ENCODE measurements at regions not wholly inside any gene's neighbourhood (a gene's known extent, or its start where the extent isn't known, plus 50 kb on each side); places are given as distances from the start of the nearest gene placed in this dataset.

DNA sequence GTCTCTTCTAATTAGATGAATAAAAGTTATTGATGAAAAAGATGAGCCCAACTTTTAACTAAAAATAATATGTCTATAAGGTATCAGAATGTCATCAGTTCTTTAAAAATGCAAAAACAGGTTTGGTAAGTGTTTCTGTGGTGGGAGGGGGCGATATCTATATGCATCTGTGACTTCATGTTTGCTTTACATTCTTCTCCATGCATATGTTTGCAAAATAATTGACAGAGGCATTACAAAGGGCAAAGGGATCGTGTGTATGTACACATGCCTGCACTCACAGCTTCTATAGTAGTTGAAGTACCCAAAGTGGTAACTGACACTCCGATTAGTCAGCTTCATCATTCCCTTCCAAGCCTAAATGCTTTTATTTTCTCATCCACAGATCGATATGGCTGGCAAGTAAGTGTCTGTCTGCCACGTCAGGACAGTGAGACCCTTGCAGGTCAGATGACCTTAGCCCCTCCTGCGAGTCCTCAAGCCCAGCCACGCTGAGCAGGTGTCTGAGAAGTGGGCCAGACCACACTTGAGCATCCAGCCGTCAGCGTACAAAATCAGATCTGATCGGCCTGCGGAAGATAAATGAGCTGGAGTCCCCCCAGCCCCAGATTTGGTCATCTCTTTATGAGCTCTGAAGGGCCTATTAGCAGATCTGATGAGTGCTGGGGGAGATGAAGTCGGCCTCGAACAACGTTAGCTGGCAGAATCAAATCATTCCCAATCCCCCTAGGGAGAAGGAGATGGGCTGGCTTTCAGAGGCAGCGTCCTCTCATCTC lies 369.1 kb downstream of the MAFB start:
- DNase-seq (ENCODE audit: low read depth): no peak

DNA sequence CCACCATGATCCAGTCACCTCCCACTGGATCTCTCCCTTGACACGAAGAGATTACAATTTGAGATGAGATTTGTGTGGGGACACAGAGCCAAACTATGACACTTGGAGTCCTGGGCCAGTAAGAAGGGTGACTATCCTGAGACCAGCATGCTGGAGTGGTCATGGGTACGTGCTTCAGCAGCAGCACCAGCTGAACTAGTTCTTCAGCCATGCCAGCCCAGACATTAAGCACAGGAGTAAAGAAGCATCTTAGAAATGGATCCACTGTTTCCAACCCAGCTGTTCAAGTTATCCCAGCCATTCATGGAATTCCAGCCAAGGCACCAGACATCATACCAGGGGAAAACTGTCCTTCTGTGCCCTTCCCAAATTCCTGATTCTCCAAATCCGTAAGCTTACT lies 370.0 kb downstream of the MAFB start:
- DNase-seq (ENCODE audit: low read depth): no peak

DNA sequence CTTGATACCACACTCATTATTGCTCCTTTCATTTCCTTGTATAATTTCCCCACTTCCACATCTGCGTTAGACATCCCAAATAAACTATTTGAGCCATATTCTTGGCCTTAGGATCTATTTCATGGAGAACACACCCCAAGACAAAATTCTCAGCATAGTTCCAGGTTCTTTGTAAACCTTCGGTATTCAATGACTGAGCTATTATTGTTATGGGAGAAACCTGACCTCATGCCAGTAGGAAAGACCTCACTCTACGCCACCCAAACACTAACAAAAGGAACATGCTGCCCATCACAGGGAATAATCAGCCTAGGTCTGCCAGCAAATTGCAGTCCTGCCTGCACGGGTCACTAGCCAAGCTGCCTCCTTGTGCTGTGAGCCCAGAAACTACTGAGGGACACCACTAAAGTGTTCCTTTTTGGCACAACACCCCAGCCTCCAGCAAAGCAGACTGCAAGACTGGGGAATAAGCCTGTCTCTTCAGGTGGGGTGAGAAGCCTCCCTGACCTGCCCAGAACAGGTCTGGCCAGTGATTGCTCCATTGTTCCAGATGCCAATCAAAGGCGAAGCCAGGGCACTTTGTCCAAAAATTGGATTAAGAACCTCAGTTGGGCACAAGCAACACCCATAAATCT lies 371.8 kb downstream of the MAFB start:
- no peak for DNase-seq (ENCODE audit: low read depth)

DNA sequence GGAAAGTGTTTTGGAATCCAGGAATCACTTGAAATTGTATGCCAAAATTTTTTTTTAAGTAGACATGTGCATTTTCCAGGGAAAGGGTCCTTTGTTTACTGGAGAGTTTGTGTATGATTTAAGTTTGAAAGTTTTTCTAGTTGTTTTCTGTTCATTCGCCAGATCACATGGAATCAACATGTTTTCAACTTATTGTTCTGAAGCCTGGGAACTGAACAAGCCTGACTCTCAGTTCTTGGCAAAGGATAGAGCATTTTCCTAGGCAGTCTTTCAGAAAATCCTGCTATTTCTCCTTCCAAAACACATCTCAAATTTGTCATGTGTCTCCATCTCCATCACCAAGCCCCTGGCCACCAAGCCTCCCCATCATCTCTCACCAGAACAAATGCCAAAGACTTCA lies 374.8 kb downstream of the MAFB start:
- DNase-seq (ENCODE audit: low read depth): no peak

DNA sequence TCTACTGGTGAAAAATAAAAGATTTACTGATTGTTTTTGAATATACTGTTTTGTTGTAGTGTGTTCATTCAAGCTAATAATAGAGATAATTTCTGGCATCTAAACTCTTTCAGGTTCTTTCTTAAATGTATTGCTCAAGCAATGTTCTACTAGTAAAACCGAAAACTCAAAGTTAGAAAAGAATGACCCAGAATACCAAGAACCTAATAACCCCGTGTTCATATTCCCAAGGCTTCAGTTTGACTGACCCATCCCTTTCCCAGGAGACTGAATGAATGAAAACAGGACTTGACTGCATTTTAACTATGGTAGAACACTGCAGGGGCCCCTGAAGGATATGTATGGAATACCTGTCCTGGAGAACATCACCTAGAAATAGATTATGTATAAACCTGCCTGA lies 375.3 kb downstream of the MAFB start:
- no peak for DNase-seq (ENCODE audit: low read depth)

DNA sequence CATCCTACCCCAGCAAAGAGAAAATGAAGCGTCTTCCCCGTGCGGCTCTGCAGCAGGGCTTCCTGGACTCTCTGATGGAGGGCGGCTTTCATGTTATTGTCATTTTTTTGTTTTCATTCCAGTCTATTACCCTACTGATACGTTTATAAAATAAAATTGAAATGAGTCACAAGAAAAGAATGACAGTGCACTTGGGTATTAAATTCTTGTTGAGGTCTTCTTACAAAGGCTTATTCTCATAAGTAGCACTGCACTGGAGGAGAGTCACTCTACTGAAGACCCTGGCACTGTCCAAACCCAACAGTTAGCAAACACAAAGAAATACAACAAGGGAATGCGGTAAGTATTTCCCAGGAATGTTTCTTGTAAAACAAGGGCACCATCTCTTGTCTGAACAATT lies 379.3 kb downstream of the MAFB start:
- DNase-seq (ENCODE audit: low read depth): no peak

DNA sequence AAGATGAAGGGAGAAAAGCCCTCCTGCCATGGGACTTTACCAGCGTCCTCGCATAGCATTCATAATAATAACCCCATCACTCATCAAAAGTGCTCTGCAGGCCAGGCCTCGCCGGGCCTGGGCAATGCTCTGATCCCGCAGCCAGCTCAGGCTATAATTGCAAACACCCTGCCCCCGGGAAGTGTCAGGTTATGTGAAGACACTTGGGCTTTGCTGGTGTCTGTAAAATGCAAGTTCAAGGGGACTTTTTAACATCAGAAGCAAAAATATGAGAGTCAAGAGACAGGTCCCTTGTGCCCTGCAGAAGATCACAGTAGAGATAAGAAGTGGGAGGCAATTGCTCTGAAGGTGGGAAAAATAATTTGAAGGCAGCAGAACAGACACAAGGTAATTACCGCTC lies 381.0 kb downstream of the MAFB start:
- no peak for DNase-seq (ENCODE audit: low read depth)

DNA sequence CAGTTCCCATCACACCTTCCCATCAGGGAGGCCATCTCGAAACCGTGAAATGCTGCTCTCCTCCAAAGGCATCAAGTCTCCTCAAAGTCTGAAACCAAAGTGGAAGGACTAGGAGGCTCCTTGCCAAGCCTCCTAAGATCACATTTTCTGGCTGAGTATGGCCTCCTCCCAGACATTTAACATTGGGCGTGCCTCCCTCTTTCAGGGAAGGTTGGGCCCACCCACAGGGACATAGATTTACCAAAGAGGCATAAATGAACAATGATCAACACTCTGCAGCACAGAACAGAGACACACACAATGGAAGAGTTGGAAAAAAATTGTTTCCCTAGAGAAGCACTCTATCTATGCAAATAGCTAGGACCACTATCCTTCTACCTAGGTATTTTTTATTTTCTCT lies 381.8 kb downstream of the MAFB start:
- no peak for DNase-seq (ENCODE audit: low read depth)

DNA sequence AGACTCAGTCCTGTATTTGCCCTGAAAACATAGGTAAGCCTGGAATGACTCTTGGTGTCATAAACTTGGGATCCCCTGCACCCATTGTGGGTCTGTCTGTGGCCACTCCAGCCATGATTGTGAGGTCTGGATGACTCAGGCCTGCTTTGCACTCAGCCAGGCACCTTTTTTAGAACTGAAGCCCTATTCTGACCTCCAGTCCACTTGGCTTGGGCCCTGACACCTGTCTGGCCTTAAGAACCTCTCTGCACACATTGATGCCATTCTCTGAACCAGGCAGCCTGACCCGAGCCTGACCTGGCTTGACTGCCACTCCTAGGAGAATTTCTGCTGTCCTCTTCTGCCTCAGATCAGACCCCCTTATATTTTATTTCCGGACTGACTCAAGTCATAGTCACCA lies 383.7 kb downstream of the MAFB start:
- no peak for DNase-seq (ENCODE audit: low read depth)

DNA sequence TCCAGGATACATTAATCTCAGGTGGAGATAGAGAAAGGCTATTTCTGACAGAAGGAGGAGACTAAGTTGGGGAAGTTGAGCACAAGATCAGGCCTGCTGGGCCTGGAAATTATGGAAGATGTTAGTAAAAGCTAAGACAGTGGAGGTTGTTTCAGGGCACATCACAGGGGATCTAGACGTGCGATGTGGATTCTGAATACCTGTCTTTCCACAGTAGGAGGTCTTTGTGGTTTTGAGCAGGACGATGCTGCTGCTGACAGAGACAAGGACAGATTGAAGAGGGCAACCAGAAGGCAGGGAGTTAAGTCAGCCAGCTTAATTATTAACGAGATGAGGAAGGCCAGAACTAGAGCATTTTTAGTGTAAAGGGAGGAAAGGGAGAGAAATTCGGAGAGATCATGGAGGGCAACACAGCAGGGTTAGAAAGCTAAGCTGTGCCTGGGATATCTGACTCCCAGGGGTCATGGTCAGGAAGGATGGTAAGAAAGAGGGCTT lies 384.9 kb downstream of the MAFB start:
- no peak for DNase-seq (ENCODE audit: low read depth)

DNA sequence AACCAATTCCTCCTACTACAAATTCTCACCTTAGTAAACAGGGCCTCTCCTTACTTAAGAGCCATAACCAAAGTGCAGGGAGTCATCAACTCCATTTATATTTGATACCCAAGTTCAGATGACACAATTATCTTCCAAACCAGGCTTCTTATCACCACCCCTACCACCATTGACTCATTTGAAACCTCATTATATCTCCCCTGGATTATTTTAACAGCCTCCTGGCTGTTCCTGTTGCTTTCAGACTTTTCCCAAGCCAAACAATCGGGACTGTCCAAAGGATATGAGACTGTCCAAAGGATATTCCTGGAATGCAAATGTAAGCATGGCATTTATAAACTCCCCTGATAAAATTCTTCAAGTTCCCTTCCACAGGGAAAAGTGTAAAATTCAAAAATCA lies 394.3 kb downstream of the MAFB start:
- no peak for DNase-seq (ENCODE audit: low read depth)

DNA sequence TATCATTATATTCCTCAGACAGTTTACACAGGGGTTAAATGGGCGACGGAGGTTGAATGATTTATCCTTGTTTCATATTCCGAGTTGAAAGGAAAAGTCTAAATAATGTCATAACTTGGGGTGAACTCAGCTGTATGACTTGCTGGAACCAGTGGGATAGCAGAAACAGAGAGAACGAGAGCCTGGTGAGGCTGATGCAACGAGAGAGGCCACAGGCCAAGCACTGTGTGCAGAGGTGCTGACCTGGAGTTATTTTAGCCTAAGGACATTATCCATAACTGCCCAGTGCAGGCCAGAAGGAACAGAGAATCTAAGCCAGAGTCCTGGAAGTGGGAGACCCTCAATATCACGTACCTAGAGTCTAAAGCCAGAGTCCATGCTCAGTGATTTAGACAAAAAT lies 394.9 kb downstream of the MAFB start:
- no peak for DNase-seq (ENCODE audit: low read depth)

DNA sequence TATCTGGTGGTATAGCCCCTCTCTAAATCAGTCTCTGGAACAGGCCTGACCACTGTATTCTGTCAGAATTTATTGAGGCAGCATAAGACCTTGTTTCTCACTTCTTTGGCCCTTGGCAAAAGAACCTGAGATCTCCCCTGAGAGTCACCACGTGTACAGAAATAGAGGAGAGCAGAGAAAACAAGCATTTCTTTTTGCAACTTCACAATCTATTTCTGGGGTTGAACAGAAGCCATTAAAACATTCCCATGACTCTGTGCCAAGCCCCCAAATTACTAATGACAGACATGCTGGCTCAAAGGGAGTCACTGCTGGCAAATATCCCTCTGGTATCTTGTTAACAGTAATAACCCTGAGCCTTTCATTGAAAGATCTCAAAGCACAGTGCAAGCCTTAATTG lies 395.3 kb downstream of the MAFB start:
- no peak for DNase-seq (ENCODE audit: low read depth)

DNA sequence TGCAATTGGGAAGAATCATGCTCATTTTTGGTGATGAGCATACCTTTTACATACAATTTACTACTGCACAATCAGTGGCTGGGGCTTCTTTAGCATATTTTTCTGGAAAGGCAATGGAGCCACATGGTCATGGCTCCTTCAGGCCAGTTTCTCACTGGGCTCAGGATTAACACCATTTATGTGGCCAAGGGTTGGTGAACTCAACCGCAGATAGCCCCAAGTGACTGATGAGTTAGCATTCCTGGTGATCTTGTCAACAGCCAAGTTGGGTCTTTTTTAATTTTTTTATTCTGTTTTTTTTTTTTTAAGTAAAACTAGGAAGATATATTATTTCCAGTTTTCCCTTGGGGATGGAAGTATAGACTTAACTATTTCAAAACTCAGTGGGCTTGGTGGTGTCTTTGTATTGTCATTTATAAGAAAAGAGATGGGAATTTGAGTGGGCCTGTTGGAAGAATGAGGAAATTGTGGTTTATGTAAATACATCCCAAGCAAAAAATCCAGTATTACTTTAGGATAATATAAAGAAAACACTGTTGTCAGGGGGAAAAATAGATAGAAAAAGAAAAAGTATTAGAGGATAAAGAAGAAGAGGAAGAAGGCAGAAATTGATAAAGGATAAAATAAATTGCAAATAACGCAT lies 397.4 kb downstream of the MAFB start:
- DNase-seq (ENCODE audit: low read depth): no peak

DNA sequence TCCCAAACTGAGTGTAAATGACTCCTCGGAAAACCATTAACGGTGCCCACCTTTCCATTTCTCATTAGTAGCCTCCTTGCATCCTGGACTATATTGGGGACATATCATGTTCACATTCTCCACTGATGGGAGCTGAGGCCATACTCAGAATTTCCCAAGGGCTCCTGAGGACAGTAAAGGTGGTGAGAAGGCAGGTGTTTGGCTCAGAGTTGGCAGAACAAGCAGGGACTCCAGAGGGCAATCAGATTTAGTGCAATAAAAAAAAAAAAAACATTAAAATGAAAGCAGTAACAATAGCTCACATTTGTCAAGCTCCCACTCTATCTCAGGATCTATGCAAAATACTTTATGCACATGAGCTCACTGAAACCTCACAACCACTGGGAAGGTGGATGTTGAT lies 401.4 kb downstream of the MAFB start:
- DNase-seq (ENCODE audit: low read depth): no peak

DNA sequence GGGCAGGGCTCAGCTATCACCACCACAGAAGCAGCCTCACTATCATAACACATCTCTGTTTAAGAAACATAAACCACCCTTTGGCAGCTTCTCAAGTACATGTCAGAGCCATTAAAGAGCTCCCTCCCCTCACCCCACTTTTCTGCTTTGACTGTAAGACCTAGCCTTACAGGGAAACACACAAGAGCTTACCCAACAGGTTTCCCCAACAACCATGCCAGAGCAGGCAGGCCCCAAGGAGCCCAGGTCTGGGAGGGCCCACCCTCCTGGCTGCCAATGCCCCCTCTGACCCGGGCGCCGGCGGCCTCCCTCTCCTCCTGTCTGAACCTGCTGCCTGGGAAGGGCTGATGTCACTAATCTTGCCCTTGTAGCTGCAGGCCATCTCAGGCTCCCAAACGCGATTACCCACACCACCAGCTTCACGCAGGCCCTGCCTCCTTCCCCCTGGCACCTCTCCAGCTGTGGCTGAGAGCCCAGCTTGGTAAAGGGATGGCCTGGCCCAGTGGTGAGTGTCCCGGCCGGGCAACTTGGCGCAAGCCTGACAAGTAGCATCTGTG lies 402.0 kb downstream of the MAFB start:
- DNase-seq (ENCODE audit: low read depth): no peak

DNA sequence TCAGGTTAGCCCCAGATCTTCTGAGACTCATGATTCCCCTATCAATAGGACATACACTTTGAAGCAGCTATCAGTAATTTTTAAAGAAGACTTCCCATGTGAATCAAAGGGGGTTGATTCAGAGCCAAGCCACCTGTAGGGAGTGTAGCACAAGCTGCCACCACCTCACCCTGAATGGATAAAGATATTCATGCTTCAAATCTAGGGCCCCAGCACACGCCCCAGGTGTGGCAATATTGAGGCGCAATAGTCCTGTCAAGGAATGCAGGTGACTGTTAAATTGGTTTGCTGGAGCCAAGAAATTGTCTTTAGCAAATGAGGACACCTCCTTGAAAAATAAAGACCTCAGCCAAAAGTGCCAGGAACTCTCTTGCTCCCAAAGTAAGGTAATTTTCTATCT lies 404.4 kb downstream of the MAFB start:
- DNase-seq (ENCODE audit: low read depth): no peak

DNA sequence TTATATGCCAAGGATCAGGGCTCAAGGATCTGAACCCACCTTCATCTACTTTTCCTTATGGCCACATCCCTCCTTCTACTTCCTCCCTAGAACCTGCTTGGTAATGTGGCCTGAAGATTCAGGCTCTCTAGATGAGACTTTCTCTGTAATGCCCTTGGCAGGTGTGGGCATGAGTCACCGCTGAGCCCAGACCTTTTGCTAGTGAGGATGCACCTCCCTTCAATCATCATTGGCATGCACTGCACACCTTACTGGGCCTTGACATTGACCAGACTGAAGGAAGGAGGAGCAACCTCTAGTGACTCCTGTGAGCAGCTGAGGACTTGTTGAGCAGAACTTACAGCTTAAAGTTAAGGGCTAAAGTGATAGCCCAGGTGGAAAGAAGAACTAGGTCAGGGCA lies 405.3 kb downstream of the MAFB start:
- no peak for DNase-seq (ENCODE audit: low read depth)

DNA sequence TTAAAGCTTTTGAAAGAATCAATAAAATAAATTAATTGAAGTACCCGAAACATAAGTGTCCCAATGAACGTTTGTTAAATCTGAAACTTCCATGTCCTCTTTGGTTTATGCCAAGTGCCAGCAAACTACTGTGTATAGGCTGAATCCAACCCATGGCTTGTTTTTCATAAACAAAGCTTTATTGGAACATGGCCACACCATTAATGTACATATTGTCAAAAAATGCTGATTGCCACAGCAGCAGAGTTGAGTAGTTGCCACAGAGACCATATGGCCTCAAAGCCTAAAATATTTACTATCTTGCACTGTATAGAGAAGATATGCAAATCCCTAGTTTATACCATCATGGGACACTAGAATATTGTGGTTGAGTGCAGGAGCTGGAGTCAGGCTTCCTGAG lies 406.1 kb downstream of the MAFB start:
- DNase-seq (ENCODE audit: low read depth): no peak

DNA sequence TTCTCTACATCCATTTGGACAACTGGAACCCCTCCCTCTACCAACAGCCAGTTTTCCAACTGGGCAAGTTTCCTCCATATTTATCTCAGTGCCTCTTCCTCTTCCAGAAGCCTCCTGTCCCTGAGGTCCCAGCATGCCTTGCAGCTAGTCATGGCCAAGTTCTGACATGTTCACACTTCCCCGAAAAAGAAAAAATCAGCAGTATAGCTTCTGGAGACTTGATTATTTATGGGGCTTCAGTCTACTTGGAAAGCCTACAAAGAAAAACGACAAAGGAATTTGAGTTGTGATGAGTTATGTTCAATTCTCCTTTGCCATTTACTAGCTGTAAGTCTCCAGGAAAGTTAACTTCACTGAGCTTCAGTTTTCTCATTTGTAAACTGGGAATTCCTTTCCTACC lies 406.5 kb downstream of the MAFB start:
- no peak for DNase-seq (ENCODE audit: low read depth)

DNA sequence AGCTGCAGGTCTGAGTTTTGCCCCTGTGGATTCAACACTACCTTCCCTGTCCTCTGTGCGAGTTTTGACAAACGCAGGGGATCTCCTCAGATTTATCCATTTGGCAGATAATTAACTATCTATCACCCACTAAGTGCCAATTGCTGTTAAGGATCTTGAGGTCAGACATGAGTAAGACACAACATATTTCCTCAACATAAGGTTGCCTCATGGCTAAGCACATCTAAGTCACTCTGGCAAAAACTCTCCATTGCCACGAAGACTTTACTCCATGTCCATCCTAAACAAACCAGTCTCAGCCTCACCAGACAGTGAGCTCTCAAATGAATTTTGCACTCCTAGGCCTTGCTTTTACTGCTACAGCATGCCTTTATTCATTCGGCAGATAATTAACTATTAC lies 408.4 kb downstream of the MAFB start:
- no peak for DNase-seq (ENCODE audit: low read depth)

DNA sequence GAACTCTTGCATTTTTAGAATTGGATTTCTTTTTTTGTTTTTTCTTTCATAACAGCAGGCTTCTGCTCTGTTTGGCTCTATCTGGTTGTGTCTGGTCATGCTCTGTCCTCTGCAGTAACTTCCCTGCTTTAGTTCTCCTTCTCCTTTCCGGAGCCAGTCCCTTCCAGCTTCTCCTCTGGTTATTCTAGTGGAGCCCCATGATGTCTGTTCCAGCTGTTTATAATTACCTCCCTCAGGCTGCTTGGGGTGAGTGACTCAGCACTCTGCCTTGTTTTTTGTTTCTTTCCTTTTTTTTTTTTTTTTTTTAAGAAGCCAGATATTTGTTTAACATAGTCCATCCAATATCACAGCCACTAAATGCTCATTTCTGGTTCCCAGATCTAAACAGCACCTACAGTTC lies 409.6 kb downstream of the MAFB start:
- DNase-seq (ENCODE audit: low read depth): no peak

DNA sequence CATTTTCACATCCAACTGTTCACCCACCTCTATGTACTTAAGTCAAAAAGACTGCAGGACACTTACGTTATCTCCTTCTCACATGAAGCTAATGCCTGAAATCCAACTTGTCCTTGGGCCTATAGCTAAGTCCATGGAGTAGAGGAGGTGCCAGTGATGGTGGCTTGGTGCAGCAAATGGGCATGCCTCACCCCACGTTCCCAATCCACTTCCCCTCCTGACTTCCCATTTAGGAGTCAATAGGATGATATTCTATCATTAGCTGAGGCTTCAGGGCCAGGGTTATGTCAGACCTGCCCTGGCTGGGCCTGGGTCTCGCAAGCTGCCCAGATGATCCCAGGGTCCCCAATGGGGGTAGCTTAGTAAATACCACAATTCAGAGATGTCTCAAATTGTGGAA lies 410.4 kb downstream of the MAFB start:
- no peak for DNase-seq (ENCODE audit: low read depth)

Measured in CMK (cell line).